ENCODE measurements at regions not wholly inside any gene's neighbourhood (a gene's known extent, or its start where the extent isn't known, plus 50 kb on each side); places are given as distances from the start of the nearest gene placed in this dataset.

GRCh38 chr12:113749433-113749815 is 216.7 kb downstream of the RBM19 start:
- TF ChIP-seq EZH2phosphoT487 (conservative IDR thresholded peaks at IDR 0.05; ENCODE audit: low read length): no peak
- TF ChIP-seq CTCF (IDR thresholded peaks at IDR 0.05; ENCODE audit: insufficient read depth, low read length, poor library complexity, severe bottlenecking): no peak

Measured in SU-DHL-6 (cell line).